HG03342 (cell line): ENCODE measurements at regions not wholly inside any gene's neighbourhood (a gene's known extent, or its start where the extent isn't known, plus 50 kb on each side); places are given as distances from the start of the nearest gene placed in this dataset.
"Not testable (repeated sequence)": the region's sequence is repeated elsewhere in the genome, so short reads cannot be mapped to it uniquely, and the experiment has no call there.

Experiments
- ATAC-seq: cut with Tn5 transposase; IDR thresholded peaks from one replicate; pipeline ENCODE4 v1.9.1; 2021; ENCODE audit warnings: mild to moderate bottlenecking, moderate library complexity; ENCODE audit not compliant: unreplicated experiment

DNA sequence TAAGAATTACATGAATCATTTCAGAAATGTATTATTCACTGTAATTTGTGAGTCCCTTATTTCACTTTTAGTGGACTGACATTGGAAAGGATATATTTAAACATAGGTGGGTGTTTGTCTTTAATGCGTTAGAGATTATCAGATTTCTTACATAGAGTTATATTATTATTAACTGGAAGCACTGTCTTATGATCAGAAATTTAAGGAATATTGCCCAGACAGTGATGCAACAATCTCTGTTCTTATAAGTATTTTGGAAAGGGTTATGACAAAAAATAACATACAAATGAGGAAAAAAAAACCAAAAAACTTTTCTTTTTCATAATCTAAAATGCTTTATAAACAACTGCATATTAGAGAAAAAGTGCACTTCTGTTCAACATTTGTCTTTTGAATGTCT, 836.6 kb downstream of the SLC6A15 start:
- no peak for ATAC-seq

DNA sequence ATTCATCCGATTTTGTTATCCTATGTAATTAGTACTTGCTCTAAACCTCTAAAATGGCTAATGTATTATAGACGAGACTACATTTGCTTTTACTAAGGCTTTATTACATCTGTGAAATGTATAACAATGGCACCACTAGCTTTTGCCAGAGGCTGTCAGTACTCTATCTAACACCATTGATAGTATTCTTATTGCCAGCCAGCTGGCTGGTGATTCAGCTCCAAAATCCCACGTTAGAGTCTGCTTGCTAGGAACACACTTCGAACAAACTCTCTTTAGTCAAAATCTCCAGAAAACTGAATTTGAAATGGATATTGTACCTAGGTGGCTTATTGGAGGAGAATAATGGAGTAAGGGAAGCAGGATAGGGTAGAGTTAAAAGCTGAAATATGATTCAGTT, 839.2 kb downstream of the SLC6A15 start:
- ATAC-seq, result no peak

DNA sequence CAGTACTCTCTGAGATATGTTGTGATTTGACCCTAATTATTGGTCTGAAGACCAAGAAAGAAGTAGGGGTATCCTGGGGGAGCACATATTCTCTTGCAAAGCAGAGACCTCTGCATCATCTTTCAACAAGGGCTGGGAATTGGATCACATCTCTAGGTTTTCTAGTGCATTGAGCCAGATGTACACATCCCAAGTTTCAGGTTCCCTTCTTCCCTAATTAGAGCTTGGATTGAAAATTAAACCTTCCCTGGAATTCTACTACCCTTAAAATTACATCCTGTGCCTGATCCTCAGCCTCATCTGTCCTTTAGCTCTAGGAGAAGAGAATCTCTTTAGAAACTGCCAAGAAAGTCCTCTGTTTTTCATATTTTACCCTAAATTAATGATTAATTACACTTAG, 839.6 kb downstream of the SLC6A15 start:
- ATAC-seq, result no peak

DNA sequence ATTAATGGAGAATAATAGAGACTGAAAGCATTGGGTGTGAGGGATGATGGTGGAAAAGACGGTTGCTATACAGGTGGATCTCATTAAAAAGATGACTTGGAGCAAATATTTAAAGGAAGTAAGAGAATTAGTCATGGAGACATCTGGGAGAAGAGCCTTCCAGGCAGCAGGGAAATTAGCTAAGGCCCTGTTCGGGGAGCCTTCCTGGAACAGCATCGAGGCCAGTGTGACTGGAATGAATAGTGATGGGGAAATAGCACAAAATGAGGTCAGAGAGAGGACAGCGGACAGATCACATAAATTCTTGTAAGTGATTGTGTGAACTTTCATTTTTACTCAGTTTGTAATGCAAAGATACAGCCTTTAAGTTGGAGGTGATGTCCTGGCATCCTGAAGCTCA, 842.3 kb downstream of the SLC6A15 start:
- ATAC-seq, result no peak

DNA sequence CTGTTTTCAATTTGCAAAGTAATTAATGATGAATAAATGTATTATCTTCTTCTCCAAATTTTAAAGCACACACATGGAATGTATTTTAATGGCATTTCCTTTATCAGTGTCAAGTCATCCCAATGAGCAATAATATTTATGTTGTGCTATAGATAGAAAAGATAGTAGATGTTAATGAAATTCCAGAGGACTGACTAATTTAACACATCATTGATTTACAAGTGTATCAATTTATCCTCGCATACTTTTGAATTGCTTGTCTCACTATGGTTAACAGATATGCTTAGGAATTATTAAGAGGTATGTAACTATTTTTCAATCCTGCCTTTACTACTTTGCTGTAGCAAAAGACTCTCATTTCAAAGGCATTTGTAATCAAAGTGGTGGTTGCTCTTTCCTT, 842.9 kb downstream of the SLC6A15 start:
- no peak for ATAC-seq

DNA sequence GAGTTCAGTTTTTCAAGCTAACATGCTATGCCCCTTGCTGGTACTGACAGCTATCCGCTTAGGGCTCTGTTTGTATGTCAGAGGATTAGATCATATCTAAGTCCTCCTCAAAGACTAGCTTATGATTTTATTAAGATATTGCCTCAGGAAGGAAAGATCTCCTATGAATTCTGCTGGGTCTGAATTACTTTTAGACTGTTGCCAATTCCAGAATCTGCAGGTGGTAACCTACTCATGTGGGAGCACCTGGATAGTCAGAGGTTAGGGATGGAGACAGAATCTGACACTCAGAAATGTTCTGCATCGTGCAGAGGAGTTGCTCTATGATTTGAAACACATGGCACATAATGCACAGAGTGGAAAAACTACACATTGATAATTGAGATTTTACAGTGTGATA, 843.4 kb downstream of the SLC6A15 start:
- no peak for ATAC-seq

DNA sequence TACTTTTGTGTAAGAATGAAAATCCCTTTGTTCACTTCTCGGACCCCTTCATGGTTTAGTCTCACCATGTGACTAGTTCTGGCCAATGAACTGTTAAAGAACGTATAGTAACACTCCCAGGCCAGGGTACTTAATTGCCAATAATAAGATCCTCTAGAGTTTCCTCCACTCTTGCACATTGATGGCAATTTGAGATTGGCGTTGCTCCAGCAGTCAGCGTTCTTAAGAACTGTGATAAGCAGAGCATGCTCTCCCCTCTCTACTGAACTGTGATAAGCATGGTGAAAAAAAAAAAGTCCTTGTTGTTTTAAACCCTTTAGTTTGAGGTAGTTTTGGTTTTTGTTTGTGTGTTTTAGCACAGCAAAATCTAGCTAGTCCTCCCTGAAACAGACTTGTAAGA, 854.5 kb downstream of the SLC6A15 start:
- no peak for ATAC-seq

DNA sequence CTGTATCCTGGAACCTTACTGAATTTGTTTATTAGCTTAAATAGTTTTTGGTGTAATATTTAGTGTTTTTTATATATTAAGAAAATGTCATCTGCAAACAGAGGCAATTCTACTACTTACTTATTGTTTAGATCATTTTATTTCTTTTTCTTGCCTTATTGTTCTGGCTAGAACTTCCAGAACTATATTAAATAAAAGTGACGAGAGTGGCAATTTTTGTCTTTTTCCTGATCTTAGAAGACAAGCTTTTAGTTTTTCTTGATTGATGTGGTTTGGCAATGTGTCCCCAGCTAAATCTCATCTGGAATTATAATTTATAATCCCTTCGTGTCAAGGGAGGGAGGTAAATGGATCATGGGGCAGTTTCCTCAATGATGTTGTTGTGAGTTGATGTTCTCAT, 857.8 kb downstream of the SLC6A15 start:
- ATAC-seq, result no peak

DNA sequence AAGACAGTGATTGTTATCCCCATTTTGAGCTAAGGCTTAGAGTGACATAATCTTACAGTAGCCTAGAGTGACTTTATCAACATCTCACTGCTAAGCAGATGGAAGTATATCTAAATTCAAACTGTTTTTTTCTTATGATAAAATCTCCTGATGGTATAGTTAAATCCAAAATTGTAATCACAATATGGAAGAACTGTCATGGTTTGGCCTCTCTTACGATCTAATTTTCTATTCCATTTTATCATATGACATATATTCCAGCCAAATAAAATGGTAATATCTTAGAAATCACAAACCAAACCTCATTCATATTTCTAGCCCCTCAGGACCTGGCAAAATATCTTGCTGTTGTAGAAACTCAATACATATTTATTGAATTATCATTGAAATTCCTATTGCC, 864.7 kb downstream of the SLC6A15 start:
- ATAC-seq, result no peak

DNA sequence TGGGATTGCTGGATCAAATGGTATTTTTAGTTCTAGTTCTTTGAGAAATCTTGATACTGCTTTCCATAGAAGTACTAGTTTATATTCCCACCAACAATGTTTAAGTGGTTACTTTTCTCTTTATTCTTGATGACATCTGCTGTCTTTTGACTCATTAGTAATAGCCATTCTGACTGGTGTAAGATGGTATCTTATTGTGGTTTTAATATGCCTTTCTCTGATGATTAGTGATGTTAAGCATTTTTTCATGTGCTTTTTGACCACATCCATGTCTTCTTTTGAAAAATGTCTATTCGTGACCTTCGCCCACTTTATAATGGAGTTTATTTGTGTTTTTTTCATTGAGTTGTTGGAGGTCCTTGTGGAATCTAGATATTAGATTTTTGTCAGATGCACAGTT, 865.7 kb downstream of the SLC6A15 start:
- no peak for ATAC-seq

DNA sequence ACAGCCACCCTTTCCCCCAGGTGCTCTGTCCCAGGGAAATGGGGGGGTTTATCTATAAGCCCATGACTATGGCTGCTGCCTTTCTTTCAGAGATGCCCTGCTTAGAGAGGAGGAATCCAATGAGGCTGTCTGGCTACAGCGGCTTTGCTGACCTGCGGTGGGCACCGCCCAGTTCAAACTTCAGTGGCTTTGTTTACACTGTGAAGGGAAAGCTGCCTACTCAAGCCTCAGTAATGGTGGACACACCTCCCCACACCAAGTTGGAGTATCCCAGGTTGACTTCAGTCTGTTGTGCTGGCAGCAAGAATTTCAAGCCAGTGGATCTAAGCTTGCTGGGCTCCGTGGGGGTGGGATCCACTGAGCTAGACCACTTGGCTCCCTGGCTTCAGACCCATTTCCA, 869.2 kb downstream of the SLC6A15 start:
- ATAC-seq, result no peak

DNA sequence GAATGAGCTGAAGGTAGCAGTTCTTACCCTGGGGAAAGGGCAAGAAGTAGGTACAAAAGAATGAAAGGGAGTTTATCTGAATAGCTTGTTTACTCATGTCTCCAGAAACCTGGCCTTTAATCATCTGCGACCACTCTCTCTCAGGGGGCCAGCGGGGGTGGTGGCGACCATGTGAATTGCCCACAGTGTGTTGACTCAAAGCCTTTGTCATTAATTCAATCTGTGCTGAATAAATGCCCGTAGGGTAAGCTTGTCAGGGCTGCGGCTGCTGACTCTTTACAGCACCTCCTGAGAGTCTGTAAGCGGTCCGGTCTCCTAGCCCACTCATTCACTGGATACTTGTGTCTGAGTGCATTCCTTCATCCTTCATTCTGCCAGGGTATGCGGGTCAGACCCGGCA, 874.4 kb downstream of the SLC6A15 start:
- no peak for ATAC-seq

DNA sequence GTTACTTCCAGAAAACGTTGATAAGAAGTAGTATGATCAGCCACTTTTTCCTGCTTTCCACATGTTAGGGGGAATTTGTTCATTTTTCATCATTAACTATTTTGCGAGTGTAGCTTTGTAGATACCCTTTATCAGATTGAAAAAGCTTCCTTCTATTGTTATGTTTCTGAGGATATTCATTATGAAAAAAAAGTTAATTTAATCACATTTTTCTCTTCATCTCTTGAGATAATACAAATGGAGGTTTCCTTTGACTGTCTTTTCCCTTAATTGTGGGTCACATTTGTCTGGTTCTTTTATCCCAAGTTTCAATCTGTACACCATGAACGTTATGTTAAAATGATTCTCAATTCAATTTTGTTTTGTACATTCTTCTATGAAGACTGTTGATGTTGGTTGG, 875.7 kb downstream of the SLC6A15 start:
- no peak for ATAC-seq

DNA sequence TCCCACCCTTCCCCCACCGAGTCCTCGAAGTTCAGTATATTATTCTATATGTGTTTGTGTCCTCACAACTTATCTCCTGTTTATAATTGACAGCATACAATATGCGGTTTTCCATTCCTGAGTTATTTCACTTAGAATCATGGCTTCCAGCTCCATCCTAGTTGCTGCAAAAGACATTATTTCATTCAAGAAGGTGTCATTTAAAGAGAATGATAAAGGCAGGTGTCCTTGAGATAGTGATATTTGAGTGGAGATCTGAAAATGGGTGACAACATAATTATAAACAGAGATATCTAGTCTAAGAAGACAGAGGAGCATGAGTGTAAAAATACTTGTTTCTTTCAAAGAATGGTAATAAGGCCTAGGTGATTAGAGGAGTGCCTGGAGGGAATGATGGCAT, 876.8 kb downstream of the SLC6A15 start:
- ATAC-seq, result no peak

DNA sequence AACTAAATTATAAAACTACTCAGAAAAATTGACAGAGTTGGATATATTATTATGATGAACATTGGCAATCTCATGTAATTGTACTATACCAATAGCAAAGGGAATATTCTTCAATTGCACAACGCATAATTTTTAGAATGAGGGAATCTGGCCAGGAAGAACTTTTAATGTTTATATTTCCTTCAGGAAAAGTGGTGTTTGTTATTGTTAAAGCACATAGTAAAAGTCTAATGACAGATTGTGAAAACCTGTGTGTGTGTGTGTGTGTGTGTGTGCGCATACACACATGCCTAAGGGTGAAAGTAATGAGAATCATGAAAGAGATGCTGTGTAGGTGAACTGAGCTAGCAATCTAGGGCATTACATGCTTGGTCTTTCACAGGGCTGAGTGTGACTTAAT, 877.7 kb downstream of the SLC6A15 start:
- ATAC-seq, result no peak

DNA sequence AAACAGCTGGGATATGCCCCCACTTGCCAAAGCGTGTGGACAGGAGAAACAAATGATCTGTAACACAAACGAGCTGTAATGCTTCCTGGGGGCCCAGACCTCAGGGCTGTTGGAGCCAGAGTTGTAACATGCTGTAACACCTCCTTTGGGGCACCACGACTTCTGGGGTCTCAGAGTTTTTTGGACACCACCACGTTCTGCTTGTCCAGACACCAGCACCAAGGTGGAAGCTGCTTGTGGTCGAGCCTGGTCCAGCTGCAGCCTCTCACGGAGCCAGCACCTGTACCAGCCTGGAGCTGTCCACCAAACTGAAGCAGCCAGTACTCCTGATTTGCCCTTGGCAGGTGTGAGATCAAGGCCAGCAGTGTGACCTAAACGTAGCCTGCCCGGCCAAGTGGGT, 879.4 kb downstream of the SLC6A15 start:
- no peak for ATAC-seq

DNA sequence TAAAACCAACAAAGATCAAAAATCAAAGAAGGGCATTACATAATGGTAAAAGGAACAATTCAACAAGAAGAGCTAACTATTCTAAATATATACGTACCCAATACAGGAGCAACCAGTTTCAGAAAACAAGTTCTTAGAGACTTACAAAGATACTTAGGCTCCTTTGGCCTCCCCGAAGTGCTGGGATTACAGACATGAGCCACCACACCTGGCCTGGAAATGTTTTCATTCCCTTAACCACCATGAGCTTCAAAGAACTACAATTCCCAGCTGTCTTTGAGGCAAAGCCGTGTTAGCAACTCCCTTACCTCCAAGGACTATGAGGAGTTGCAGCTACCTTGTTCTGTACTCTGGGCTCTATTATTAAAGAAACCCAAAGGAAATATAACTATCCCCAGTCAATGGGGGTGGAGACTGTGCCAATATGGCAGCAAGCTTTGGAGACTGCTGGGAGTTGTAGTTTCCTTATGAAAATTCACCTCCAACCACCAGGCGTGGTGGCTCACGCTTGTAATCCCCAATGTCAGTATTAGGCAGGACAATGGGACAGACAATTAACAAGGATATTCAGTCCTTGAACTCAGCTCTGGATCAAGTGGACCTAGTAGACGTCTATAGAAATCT, 893.9 kb downstream of the SLC6A15 start:
- not testable (repeated sequence) for ATAC-seq

DNA sequence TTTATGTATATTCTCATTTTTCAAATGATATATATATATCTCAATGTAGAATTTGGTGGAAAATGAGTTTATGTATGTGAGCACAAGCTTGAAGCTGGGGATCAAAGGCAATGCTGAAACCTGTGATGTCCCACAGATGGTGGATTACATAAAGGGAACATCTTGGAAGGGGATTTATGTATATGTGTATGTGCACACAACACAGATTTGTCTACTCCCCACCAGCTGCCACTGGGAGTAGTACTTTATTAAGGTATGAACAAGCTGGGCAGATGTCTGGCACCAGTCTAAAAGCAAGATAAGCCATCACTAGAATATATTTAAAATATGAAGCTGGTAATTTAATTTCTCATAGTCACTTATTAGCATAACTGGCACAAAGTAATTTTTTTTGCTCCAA, 895.6 kb downstream of the SLC6A15 start:
- no peak for ATAC-seq

DNA sequence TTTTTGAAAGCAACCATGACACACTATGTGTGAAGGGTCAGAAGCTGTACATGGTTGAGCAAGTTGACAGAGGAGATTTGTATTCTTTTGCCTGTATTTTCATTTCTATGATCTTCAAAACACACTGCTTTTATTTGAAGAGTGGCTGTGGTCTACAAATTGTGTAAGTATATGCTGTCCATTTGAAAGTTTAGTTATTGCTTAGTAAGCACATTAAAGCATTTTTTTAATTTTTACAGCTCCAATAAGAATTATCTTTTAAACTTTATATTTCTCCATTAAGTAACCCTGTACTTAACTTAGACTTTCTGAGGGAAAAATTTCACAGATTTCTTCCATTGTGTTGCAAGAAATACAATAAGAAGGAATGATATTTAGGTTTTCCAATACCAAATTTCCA, 915.2 kb downstream of the SLC6A15 start:
- ATAC-seq, result no peak

DNA sequence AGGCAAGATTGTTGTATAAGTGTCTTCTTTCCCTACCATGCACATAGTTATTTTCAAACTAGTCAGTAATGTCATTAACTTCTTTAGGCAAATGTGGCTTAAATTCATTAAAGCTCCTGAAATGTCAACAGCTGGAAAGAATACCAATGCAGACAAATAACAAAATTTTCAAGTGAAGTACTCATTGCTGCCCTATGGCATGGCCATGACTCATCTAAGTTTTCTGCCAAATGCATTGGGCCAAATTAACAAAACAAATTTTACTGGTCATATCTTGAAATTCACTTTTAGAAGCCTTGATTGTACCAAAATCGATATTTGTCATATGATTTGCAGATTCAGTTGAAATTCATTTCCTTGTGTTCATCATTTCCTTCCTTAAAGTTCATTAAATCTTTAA, 915.9 kb downstream of the SLC6A15 start:
- no peak for ATAC-seq

DNA sequence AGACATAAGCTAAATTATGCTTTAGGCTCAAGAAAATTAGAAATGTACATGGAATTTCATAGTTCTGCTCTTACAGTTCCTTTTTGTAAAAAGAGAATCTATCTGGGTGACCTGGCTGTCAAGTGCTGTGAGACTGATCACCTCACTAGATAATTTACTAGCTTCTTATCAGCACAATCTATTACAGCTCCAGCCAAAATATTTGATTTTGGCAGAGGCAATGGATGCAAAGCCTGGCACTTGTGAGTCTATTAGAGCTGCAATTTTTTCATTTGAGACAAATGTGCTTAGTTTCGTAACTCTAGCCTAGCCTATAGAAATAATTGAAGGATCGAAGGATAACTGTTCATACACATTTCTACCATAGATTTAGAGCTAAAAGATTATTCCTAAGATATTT, 927.5 kb downstream of the SLC6A15 start:
- no peak for ATAC-seq

DNA sequence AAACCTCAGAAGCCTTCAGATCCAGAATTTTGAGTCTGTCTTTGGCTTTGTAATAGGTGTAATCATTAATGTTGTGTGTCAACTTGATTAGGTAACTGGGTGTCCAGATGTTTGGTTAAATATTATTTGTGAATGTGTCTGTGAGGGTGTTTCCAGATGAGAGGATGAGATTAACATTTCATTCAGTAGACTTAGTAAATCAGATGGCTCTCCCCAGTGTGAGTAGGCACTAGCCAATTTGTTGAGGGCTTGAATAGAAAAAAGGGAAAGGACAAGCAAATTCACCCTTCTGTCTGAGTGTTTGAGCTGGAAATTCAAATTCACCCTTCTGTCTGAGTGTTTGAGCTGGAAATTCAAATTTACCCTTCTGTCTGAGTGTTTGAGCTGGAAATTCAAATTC, 932.2 kb downstream of the SLC6A15 start:
- no peak for ATAC-seq

DNA sequence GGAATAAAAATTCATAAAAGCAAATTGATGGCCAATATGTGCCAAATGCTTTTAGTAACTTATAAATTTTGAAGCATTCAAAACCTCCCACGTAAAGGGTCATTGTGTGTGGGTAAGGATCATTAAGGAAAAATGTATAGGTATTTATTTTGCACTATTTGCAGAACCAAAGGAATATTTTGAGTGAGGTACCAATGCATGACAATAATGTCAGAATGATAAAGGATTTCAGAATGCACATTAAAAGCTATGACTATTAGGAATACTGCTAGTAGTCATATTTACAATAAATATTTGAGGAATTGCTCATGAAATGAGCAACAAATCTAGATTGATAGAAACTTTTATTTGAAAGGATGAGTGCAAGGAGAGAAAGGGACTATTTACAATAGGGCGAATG, 932.8 kb downstream of the SLC6A15 start:
- ATAC-seq, result no peak

DNA sequence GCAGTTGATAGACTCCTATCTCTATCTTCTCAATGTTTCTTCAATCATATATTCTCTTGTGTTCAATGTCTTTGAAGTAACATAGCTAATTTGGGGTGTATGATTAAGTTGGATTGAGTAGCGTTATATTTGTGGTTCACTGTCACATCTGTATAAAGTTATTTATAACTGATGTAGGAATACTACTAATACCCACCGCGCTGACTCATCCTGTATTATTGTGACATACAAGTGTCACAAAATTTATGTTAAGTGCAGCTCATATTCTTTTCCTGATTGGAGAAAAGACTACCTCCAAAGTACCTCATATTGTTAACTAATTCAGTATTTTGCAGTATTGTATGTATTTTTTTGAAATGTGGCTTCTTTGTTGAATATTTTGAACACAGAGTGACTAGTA, 940.8 kb downstream of the SLC6A15 start:
- ATAC-seq, result no peak
